DMS153 (cell line): ENCODE measurements at regions not wholly inside any gene's neighbourhood (a gene's known extent, or its start where the extent isn't known, plus 50 kb on each side); places are given as distances from the start of the nearest gene placed in this dataset.
A peak's percentile ranks its signal among the peaks of the same experiment; 100 is the strongest.

ENCODE experiments used
- DNase-seq: peaks from one replicate; lab custom pipeline; 2025; lab: John Stamatoyannopoulos, UW

DNA sequence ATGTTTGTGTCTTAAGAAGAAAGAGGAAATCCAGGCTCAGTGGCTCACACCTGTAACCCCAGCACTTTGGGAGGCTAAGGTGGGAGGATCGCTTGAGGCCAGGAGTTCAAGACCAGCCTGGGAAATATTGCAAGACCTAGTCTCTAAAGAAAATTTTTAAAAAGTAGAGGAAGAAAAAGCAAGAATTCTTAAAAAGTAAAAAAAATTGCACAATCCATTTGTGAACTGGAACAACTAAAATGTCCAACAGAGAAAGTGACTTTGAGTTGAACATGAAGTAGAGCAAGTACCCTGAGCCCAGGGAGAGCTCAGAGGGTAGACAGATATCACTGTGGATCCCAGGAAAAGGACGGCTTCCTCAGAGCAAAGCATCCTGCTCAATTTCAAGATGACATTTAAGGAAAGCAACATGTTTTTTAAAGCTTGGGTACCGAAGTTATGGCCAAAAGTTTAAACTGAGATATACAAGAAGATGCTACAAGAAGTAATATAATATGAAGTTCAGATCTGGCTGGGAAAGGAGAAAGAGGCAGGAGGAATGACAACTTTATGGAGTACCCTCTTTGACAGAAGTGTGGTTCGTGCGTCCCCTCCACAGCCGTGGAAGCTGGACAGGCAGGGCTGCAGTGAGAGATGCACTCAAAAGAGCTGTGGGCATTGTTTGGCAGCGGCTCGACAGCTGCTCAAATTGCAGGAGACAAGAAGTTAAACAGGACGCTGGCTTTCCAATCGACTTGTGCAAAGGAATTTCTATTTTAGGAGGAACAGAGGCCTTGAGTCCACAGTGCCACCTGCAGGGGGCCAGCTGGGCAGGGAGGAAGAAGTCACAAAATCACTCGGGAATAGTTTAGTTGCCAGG is 201.3 kb downstream of the JCAD start:
- DNase-seq, result no peak

DNA sequence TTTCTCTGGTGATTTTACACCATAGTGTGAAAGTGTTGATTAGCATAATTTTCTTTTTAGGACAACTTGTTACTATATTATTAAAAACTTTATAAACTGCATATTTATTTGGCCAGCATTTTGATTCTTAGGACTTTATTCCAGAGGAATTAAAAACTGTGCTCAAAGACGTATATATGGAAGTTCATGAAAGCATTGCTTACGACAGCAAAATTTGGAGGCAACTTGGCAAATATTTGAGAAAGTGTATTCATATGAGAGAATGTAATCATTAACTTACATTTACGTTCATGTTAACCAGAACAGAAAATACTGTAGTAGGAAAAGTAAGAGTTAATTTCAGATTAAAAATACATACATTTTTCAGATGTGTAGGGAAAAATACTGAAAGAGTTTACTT is 203.1 kb downstream of the JCAD start:
- DNase-seq, result no peak

DNA sequence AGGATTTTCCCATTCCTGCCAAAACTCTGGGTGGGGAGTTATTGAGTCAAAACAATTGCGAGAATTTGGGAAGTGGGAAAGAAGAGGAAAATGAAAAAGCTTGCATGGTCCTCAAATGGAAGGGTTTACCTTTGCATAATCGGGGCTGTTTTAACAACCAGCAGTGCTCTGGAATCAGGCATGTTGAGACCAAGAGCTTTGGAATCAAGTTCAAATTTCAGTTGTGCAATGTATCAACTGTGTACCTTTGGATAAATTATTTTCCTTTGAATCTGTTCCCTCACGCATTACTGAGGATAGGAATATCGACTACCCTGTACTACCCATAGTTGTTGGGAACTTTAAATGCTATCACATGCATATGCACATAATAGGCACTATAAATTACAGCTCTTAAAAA is 205.5 kb downstream of the JCAD start:
- no peak for DNase-seq

DNA sequence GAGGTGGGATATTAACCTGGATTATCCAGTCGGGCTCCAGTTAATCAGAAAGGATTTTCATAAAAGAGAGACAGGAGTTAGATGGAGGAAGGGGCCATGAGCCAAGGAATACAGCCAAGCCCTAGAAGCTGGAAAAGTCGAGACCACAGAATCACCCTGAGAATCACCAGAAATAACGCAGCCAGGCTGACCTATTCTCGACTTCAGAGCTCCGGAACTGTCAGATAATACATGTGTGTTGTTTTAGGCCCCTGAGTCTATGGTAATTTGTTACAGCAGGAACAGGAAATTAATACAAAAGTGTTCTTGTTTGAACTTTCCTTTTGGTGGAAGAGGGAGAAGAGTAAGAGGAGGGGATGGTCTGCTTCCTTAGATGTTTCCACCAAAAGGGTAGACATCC is 208.1 kb downstream of the JCAD start:
- DNase-seq, result no peak

DNA sequence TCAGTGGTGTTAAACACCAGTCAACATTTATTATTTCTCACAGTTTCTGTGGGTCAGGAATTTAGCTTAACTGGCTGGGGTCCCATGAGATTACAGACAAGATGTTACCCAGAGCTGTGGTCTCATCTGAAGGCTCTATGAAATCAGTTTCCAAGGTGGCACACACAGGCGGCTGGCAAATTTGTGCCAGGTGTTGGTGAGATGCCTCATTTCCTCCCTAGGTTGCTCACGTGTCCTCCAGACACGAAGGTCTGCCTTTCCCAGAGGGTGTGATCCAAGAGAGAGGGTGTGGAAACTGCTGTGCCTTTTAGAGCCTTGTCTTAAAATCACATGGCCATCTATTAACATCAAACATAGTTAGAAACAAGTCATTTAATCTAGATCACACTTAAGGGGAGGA is 209.0 kb downstream of the JCAD start:
- no peak for DNase-seq

DNA sequence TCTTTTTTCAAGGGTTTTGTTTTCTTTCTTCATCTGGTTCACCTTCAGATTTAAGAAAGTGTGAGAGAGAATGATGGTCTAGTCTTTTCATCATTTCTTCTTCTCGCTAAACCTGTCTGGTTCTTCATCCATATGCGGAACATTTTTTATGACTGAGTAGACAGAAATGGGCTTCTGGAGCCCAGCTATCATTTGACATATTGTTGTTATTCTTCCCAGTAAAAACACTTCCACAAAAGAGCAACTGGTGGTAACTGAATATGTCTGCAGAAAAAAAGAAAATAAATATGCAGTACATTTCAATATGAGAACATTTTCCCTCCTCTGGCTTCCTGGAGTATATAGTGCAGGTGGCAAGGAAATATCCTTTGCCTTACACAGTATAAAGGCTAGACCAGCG is 209.5 kb downstream of the JCAD start:
- DNase-seq, result no peak

DNA sequence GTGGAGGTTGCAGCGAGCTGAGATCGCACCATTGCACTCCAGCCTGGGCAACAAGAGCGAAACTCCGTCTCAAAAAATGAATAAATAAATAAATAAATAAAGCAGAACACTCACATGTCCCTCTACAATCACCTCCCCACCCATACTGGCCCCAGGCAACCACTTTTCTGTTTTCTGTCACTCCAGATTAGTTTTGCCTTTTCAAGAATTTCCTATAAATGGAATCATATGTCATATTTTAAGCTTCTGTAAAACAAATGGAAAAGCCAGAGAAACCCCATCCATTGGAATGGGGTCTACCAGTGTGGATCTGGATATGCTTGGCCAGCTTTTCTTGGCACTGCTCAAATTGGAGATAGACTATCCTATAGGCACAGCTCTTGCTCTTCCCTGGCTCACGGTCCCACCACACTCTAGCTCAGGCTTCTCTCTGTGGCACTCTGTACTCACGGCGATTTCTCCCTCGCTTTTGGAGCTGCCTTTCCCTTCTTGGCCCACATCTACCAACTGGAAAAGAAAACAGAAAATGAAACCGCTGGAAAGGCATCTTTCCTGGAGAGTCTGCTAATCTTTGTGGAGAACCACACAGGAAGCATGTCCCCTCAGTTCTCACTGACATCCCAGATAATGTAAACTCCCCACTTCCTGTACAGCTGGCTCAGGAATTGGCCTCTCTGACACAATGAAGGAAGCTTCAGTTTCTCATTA is 210.1 kb downstream of the JCAD start:
- no peak for DNase-seq

DNA sequence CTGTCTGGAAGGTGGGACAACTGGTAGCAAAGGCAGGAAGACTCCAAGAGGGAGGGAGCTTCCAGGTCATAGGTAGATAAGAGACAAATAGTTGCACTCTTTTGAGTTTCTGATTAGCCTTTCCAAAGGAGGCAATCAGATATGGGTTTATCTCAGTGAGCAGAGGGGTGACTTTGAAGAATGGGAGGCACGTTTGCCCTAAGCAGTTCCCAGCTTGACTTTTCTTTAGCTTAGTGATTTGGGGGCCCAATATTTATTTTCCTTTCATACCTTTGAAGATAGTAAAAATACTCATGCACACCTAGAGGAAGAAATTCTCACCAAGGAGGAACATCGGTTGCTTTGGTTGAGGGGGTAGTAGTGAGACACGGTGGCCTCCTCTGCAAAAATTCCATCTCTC is 212.1 kb upstream of the SVIL start:
- no peak for DNase-seq

DNA sequence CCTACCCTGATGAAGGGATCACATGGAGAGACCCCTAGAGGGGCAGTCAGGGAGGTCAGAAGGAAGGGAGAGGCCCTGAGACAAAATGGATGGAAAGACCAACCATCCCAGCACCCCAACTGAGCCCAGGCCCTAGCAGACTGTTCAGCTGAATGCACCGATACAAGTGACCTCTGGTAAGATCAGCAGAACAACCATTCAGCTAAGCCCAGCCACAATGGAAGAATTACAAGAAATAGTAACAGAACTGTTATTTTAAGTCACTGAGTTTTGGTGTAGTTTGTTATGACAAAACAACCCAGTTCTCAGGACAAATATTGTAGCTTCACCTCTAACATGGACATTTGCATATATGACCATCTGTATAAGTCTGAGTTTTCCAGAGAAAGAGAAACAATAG is 210.4 kb upstream of the SVIL start:
- DNase-seq, result no peak

DNA sequence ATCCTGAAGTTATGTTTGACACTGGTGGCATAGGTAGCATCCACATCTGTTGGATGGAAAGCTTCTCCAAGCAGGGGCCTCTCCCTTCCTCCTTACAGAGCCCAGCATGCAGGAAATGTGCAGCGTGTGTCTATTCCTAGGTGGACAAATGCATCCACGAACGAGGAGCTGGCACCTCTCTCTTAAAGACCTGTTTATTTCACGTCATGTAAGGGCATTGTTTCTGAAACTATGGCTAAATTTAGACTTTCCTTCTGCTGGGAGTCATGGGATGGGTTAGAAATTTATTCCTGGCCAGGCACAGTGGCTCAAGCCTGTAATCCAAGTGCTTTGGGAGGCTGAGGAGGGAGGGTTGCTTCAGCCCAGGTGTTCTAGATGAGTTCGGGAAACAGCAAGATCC is 208.4 kb upstream of the SVIL start:
- no peak for DNase-seq

DNA sequence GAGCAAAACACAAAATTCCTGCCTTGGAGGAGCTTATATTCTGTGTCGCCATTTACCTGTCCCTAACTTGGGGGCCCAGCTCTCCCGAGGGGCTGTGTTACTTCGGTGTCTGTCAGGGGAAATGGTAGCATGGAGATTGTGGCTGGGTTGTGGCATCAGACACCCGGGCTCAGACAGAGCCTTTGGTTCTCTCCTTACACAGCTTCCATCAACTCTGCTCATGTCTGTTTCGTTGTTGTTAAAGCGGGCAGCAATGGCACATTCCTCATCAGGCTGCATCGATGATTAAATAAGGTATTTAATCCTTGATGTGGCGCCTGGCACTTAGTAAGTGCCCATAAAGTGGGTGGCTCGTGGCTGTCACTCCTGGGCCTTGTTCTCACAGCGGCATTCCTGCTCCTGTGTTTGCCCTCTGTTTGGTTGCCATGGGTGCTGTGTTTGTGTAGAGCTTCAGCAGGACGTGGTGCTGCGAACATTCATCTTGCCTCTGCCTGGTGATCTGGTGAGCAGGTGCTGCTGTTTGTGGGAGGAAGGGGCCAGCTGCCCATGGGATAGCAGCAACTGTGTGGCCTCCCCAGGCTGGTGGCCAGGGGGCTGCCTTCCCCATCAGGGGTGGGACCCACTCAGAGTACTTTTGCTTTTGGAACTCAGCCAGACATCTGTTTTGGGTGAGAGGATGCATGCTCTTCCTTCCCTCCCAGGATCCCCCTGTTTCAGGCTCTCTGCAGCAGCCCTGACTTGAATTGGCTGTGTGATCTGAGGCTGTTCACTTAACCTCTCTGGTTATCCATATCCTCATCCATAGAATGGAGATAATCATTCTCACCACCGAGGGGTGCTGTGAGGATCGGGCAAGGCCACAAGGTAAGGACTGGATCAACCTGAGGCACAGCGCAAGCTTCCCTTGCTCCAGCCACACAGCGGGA is 207.2 kb upstream of the SVIL start:
- peak; percentile 87 for DNase-seq

DNA sequence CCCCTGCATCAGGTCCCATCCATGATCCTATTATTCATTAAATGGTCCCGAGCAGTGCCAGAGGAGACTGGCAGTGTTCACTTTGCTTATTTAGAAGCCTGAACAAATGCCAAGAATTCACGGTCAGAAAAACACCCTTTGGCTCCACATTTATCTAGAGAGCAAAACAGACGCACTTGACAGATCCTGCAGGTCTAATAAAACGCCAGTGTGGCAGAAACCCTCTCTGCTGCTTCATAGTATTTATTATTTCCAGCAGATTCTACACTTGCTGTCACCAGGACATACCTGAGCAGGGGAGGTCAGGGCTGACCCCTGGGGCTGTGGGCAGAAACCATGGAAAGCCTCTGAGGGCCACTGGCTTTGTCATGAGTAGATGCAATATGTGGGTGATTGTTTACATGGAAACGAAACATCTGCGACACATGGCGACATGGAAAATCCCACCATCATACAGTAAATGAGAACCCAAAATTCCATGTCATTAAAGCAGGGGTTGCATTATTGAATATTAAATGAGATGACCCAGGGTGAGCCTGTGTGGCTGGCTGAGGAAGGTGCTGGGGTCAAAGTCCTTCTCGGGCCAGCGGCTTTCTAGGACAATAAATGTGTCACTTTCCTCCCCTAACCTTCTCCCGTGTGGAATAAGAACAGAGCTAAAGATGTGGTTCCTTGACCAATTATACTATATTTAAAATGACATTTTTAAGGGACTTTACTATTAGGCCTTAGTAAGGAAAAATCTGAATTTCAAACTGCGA is 205.9 kb upstream of the SVIL start:
- DNase-seq, result no peak

DNA sequence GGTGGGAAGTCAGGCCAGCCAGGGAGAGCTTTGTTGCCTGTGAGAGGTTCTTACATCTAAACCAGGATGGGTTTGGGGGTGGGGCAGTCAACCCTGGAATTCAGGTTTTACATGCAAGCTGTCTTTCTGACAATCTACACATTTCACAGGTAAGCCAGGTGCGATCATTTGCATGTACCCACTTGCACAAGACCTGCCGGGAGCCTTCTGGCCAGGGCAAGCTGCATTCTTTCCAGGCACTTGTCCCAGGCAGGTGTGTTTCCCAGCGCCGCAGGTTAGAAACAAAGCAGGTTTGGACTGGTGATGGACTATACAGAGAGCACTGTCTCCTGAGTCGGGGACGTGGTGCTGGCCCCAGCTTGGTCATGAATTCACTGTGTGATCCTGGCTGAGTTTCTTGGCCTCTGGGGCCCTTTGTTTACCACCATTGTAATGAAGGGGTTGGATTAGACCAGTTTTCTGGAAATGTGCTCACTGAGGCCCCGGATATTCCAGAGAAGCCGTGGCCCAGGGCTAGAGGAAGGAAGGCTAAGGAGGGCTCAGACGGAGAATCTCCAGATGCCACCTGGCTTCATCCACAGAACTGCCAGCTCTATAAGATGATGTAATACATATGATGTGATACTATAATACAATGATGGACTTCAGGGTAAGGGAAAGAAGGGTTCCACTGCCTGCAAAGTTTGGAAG is 205.2 kb upstream of the SVIL start:
- DNase-seq, result peak; percentile 20

DNA sequence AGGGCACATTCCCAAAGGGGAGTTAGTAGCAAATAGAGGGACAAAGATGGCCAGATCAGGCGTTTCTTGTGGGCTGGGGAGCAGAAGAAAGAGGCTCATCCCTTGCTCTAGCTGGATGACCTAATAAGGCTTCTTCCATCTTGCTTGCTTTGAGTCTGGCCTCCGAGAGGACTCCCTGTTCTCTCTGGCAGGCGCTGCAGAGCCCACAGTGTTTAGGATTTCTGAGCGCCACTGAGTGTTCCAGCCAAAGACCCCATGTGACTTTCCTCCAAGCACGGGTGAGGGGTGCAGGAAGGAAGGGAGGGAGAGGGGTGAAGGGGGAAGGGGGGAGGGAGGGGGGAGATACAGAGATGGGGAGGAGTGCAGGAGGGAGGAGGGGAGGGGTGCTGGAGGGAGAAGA is 203.8 kb upstream of the SVIL start:
- DNase-seq, result no peak

DNA sequence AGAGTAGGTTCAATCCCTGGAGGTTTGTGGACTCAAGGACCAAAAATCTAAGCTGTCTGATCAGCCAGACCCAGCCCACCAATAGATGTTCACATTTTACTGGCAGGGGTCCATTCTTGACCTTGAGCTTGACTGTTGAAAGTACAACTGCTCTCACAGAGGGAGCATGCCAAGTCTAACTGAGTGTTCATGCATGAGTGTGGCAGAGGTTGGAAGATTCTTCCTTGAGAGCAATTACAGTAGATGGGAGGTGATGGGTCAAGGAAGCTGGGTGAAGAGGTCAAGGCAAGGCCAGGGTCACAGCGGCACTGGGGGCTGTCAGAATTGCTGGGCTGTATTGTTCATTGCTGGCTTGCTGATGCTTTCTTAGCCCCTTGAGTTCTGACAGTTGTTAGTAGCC is 202.8 kb upstream of the SVIL start:
- no peak for DNase-seq

DNA sequence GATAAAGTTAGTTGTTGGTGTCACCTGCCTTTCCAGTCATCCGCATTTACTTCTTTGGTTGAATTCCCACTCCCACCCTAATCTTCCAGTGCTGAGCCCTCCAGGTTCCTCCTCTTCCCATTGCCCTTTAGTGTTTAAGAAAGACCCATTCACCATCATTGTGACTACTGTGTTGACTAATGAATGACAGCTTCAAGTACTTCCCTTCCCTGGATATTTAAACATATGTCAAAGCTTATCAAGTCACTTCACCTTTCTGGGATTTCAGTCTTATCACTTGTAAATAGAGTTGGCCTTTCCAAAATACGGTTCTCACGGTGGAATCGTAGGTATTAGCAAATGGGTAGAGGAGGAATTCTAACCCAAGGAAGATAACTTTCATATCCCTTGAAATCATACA is 201.6 kb upstream of the SVIL start:
- DNase-seq, result no peak

DNA sequence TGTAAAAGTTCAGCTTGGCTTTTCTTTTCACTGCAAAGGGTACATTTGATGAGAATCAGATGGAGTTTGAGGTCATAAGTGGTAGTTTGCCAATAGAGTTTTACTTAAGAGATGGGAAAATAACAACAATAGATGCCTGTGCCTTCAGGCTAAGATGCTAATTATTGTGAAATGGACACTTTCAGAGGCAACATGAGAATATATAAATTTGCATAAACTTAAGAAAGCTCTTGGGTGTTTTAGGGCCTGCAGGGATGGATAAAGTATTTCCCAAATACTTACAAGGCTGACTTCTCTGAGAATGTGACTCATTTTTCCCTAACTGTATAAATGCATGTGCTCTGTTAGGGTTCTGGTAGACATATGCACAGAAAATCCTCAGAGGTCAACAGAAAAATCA is 200.3 kb upstream of the SVIL start:
- no peak for DNase-seq

DNA sequence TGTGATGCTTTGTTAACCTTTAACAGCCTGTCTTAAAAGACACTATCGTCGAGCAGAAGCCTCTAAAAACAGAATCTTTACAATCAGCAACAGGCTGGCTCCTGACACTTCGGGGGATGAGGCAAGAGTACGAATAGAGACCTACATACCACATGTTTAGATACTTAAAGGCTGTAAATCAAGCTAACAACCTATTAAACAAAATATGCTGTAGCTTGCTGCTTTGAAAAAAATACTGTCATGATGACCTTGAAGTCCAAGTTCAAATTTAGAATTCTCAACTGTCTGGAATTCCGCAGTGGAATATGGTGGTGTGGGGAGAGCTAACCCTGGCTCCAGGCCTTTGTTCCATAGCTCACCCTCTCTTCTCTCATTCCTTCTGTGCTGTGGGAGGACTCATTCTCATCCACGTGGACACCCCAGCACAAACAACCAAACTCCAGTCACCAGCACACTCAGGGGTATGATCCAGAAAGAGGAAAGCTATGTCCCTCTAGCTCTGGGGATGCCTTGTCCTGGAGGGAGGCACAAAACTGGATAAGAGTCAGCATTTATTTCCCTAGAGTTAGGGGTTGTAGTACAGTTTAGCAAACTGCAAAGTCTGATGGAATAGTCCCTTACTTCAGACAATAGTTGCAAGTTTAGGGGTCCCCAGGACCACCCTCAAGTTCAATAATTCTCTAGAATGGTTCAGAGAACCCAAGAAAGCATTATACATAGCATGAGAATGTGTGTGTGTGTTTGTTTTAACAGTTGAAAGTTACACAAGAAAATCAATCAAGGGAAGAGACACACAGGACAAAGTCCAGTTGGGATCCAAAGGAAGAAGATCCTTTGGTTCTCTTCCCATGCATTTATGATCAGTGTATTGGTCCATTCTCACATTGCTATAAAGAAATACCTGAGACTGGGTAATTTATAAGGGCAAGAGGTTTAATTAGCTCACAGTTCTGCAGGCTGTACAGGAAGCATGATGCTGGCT is 196.1 kb upstream of the SVIL start:
- no peak for DNase-seq

DNA sequence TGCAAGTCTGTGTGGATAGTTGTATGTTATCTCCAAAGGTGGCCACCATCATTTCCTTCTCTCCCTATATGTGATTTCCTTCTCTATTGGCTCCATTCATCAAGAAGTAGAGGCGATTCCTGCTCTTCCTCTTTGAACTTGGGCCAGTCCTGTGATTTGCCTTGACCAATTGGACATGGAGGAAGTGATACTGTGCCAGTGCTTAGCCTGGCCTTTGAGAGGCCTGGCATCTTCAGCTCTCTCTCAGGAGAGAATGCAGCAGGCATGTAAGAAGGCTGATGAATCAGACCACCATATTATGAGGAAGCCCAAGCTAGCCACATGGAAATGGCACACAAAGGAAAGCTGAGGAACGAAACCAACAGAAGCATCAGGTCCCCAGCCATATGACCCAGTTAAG is 195.0 kb upstream of the SVIL start:
- no peak for DNase-seq

DNA sequence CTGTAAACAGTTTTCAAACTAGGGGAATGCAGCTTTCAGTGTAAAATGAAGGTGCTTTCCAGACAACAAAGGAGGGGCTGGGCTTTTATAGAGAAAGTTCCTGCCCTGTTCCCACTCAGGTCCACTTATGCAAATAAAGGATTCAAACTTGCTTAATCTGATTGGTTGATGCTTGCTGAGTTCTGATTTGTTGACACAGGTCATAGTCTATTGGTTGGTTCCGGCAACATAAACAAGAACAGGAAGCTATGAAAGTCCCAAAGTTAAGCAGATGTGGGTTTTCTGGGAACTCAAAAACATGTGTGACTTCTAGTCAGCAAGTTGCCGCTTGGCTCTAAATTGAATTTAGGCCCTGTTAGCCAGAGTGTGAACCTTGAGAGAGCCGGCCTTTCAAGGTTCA is 194.2 kb upstream of the SVIL start:
- no peak for DNase-seq
